ENCODE measurements at regions not wholly inside any gene's neighbourhood (a gene's known extent, or its start where the extent isn't known, plus 50 kb on each side); places are given as distances from the start of the nearest gene placed in this dataset.

GRCh38 chr12:131616043-131616700, 94.7 kb upstream of the SFSWAP start:
- ATAC-seq, result no peak
- Histone ChIP-seq H3K4me3 (no peak overlapping the region), H3K36me3 (ENCODE audit: insufficient read depth in 1 of 2, low read depth in 1 of 2) (no peaks in the 10 kb centered on the region), H3K9me3 (no peaks in the 10 kb centered on the region), H3K27ac (no peak overlapping the region), H3K27me3 (ENCODE audit: insufficient read depth in 3 of 3, low read length in 2 of 3) (peaks cover 0 to 42% (median 2%) of the 10 kb centered on the region in 3 donors), H3K4me1 (no peaks in the 10 kb centered on the region)
- 66 to 75% (median 69%) methylated on average over 19 of the region's 19 CpGs for WGBS, 3 donors
- intact Hi-C loops (cut with DNase I), result no loop called here
- TF ChIP-seq, protein P1, sequence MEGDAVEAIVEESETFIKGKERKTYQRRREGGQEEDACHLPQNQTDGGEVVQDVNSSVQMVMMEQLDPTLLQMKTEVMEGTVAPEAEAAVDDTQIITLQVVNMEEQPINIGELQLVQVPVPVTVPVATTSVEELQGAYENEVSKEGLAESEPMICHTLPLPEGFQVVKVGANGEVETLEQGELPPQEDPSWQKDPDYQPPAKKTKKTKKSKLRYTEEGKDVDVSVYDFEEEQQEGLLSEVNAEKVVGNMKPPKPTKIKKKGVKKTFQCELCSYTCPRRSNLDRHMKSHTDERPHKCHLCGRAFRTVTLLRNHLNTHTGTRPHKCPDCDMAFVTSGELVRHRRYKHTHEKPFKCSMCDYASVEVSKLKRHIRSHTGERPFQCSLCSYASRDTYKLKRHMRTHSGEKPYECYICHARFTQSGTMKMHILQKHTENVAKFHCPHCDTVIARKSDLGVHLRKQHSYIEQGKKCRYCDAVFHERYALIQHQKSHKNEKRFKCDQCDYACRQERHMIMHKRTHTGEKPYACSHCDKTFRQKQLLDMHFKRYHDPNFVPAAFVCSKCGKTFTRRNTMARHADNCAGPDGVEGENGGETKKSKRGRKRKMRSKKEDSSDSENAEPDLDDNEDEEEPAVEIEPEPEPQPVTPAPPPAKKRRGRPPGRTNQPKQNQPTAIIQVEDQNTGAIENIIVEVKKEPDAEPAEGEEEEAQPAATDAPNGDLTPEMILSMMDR (IDR thresholded peaks at IDR 0.05), result no peak
- no peak for DNase-seq

DNA sequence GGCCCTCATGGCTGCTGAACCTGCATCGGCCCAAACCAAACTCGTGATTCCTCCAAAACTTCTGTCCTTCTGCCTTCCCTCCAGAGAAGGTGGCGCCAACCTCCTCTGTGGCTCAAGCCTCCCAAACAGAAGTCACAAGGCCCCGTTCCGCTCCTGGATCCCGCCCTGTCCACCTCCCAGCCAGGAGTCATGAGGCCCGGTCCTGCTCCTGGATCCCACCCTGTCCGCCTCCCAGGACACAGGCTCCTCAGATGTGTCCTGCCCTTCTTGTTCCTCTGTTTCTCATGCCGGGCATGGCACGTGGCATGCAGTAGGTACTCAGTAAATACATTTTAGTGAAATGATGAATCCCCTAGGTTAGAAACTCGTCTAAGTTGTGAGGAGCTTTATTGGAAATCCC, 94.2 kb upstream of the SFSWAP start:
- peaks cover 0 to 39% (median 3%) of the 10 kb centered on the region in 3 donors for H3K27me3 ChIP-seq (ENCODE audit: insufficient read depth in 3 of 3, low read length in 2 of 3)
- intact Hi-C loops (cut with DNase I), result no loop called here
- TF ChIP-seq, protein P1 (IDR thresholded peaks at IDR 0.05), result no peak
- H3K27ac ChIP-seq, result no peak overlapping the region
- no peak for ATAC-seq
- DNase-seq, result no peak
- H3K36me3 ChIP-seq (ENCODE audit: insufficient read depth in 1 of 2, low read depth in 1 of 2), result no peaks in the 10 kb centered on the region
- no peaks in the 10 kb centered on the region for H3K4me1 ChIP-seq
- H3K9me3 ChIP-seq, result no peaks in the 10 kb centered on the region
- no peak overlapping the region for H3K4me3 ChIP-seq
- WGBS, 3 donors, result 78 to 84% (median 80%) methylated on average over 11 of the region's 11 CpGs

GRCh38 chr12:131617179-131617578, 93.7 kb upstream of the SFSWAP start:
- Histone ChIP-seq H3K4me3 (no peak overlapping the region), H3K36me3 (ENCODE audit: insufficient read depth in 1 of 2, low read depth in 1 of 2) (no peaks in the 10 kb centered on the region), H3K27me3 (ENCODE audit: insufficient read depth in 3 of 3, low read length in 2 of 3) (peaks cover 0 to 37% (median 5%) of the 10 kb centered on the region in 3 donors), H3K4me1 (no peaks in the 10 kb centered on the region), H3K27ac (no peak overlapping the region), H3K9me3 (no peaks in the 10 kb centered on the region)
- ATAC-seq (no peak), DNase-seq (no peak)
- intact Hi-C loops (cut with DNase I), result no loop called here
- WGBS, 3 donors, result 90 to 94% (median 91%) methylated on average over 15 of the region's 15 CpGs
- TF ChIP-seq, protein P1 (IDR thresholded peaks at IDR 0.05), result no peak

DNA sequence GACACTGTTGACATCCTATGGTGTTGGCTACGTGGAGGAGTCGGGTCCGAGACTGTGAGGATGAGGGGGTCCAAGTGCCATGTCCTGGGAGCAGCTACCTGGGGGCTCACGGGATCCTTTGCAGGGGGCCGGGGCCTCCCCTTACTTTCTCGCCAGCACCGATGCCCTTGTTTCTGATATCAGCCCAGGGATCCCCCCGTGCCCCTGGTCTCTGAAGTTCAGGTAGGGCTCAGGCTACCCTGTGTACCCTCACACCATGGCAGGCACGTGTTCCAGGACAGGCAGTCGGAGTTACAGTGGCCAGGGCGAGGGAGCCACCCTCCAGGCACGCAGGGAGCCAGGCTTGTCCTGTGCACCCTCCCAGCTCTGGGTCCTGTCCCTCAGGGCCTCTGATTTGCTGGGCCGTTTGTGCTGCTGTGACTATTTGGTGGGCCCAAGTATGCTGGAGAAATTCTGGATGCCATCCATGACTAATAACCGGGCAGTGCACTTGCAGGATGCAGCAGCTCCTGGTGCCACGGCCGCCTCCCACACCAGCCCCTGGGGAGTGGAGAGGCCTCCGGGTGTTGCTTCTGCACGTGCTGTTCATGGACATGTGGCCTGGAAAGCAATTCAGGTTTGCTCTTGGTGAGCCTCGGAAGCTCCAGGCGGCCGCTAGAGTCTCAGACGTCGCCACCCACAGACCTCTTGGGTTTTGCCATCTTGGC, 93.1 kb upstream of the SFSWAP start:
- ATAC-seq, result no peak
- TF ChIP-seq, protein P1 (IDR thresholded peaks at IDR 0.05), result no peak
- WGBS, 3 donors, result 57 to 62% (median 58%) methylated on average over 21 to 23 of the region's 23 CpGs
- H3K4me3 ChIP-seq, result no peak overlapping the region
- no peaks in the 10 kb centered on the region for H3K9me3 ChIP-seq
- intact Hi-C loops (cut with DNase I), result no loop called here
- no peak overlapping the region for H3K27ac ChIP-seq
- peaks cover 0 to 37% (median 5%) of the 10 kb centered on the region in 3 donors for H3K27me3 ChIP-seq (ENCODE audit: insufficient read depth in 3 of 3, low read length in 2 of 3)
- DNase-seq, result no peak
- no peaks in the 10 kb centered on the region for H3K4me1 ChIP-seq
- H3K36me3 ChIP-seq (ENCODE audit: insufficient read depth in 1 of 2, low read depth in 1 of 2), result no peaks in the 10 kb centered on the region

Data from psoas muscle (tissue), 7 donors.